ENCODE measurements at regions not wholly inside any gene's neighbourhood (a gene's known extent, or its start where the extent isn't known, plus 50 kb on each side); places are given as distances from the start of the nearest gene placed in this dataset.

GRCh38 chr7:69426705-69427104 lies 171.6 kb upstream of the AUTS2 start:
- no peak for TF ChIP-seq ATF3 (IDR thresholded peaks at IDR 0.05)
- no peak for TF ChIP-seq REST (IDR thresholded peaks at IDR 0.05)
- no peak for TF ChIP-seq CTCF (IDR thresholded peaks at IDR 0.05; ENCODE audit: low read depth, low read length, missing input control)
- no peak for TF ChIP-seq MAX (IDR thresholded peaks at IDR 0.05)
- TF ChIP-seq RAD21 (IDR thresholded peaks at IDR 0.05), result no peak
- TF ChIP-seq NR2F2 (IDR thresholded peaks at IDR 0.05), result no peak
- no peak for TF ChIP-seq HNF4G (IDR thresholded peaks at IDR 0.05)
